ENCODE measurements at regions not wholly inside any gene's neighbourhood (a gene's known extent, or its start where the extent isn't known, plus 50 kb on each side); places are given as distances from the start of the nearest gene placed in this dataset.

GRCh38 chr5:90142541-90142940, 267.0 kb downstream of the CETN3 start:
- H3K4me3 ChIP-seq, result no peak overlapping the region
- H3K27ac ChIP-seq, result no peak overlapping the region

GRCh38 chr5:90141984-90142383, 267.6 kb downstream of the CETN3 start:
- H3K27ac ChIP-seq, result no peak overlapping the region
- H3K4me3 ChIP-seq, result no peak overlapping the region

GRCh38 chr5:90136952-90137528, 272.5 kb downstream of the CETN3 start:
- Histone ChIP-seq H3K4me3 (no peak overlapping the region), H3K27ac (no peak overlapping the region)

- no peak overlapping the region for H3K4me3 ChIP-seq
- H3K27ac ChIP-seq, result no peak overlapping the region
Measured at GRCh38 chr5:90135779-90136378, 273.7 kb downstream of the CETN3 start.

- Histone ChIP-seq H3K4me3 (no peak overlapping the region), H3K27ac (no peak overlapping the region)
Measured at GRCh38 chr5:90134892-90135291, 274.7 kb downstream of the CETN3 start.

GRCh38 chr5:90134381-90134780, 275.2 kb downstream of the CETN3 start:
- Histone ChIP-seq H3K27ac (no peak overlapping the region), H3K4me3 (no peak overlapping the region)

GRCh38 chr5:90133941-90134340, 275.6 kb downstream of the CETN3 start:
- H3K4me3 ChIP-seq, result no peak overlapping the region

GRCh38 chr5:90131383-90132133, 278.0 kb downstream of the CETN3 start:
- Histone ChIP-seq H3K4me3 (no peak overlapping the region), H3K27ac (peak overlapping the region in 1 of 21 experiments; percentile 9)

More at GRCh38 chr5:90133941-90134340, 275.6 kb downstream of the CETN3 start:
- H3K27ac ChIP-seq, result no peak overlapping the region

GRCh38 chr5:90128551-90128950, 281.0 kb downstream of the CETN3 start:
- H3K4me3 ChIP-seq, result no peak overlapping the region
- H3K27ac ChIP-seq, result no peak overlapping the region

DNA sequence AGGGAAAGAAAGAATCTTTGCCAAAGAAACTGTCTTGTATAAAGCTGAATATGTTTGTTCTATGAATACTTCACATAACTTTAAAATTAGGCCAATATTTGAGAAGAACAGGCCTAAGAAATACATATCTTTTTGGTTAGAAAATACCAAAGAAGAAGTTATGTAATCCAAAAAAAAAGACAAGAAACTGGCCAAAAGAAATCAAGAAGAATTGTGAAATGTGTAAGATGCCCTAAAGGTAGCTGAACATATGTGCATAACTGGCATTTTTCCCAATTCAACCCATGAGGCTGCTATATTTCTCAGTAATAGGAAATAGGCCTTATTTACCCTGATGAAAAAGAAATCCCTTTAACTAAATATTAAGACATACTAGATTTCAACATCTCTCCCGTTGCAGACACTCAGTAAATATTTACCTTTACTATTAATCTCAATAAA, 290.0 kb downstream of the CETN3 start:
- Histone ChIP-seq H3K4me3 (no peak overlapping the region), H3K27ac (no peak overlapping the region)

DNA sequence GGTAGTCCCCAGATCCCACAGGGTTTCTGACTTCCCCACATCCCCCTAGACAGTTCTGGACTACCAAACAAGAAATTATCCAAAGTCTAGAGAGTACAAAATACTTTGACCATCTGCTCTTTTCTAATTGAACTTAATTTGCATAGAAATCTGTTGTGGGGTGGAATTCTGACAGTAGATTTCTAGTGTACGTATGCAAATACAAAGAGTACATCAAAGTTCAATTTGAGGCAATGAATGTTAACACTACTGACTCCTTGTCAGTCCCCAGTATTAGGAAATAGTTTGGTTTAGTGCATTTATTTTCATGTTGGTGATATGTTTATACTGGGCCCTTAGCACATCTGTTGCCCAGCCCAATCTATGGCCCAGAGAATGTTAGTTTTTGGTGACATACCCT, 292.6 kb downstream of the CETN3 start:
- H3K27ac ChIP-seq, result no peak overlapping the region
- no peak overlapping the region for H3K4me3 ChIP-seq

DNA sequence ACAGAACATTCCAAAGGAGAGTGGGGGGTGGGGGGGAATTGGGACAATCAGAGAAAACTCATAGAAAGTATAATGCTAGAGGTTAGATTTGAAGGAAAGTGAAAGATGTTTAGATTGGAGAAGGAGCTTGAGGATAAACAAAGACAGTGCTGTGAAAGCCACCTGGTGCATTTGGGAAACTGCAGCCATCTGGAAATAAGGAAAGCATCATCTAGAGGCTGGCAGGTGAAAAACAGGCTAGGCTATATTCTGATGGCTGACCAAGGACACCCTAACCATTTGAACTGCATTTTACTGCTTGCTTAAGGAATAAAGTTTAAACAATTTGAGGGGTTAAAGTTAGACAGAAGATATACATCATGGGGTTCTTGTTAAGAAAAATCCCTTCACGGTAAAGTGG, 296.4 kb downstream of the CETN3 start:
- H3K27ac ChIP-seq, result no peak overlapping the region
- no peak overlapping the region for H3K4me3 ChIP-seq

DNA sequence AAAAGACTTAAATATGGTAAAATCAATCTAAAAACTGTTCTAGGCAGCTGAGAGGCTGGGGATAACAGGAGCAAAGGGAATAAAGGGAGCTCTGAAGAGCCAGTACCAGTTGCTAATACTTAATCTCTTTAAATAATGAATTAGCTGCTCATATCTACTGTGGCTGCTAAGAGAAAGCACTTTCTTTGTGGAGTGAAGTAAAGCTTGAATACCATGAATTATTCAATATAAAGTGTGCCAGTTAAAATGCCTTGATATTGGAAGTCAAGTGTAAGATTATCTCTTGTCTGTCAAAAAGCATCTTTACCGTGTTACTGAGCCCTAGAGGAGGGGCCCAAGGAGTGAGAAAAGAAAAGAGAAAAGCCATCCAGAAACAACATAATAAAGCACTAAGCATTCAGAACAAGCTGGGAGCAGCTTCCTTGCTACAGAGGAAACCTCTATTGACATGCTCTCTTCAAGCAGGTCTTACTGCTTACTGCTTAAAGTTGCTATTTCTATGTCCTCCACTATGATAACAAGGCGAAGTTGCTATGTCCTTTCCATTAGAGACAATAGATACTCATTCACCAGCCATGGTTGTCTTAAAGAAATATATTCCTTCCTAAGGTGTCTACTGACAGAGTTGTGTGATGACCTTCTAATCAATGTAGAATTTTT, 297.4 kb downstream of the CETN3 start:
- no peak overlapping the region for H3K4me3 ChIP-seq
- H3K27ac ChIP-seq, result no peak overlapping the region

- no peak overlapping the region for H3K4me3 ChIP-seq
- H3K27ac ChIP-seq, result no peak overlapping the region
Measured at GRCh38 chr5:90111364-90112032, 298.1 kb downstream of the CETN3 start.

DNA sequence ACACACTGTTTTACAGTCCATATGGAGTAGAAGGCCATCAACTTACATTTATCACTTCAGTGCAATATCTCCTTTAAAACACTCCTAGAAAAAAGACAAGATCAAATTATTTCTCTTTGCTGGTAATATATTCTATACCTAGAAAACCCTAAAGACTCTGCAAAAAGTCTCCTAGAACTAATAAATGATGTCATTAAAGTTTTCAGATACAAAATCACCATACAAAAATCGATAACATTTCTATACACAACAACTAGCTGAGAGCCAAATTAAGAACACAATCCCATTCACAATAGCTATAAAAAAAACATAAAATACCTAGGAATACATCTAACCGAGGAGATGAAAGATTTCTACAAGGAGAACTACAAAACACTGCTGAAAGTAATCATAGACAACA, 300.3 kb downstream of the CETN3 start:
- Histone ChIP-seq H3K4me3 (no peak overlapping the region), H3K27ac (no peak overlapping the region)

- H3K27ac ChIP-seq, result no peak overlapping the region
- no peak overlapping the region for H3K4me3 ChIP-seq
Measured at GRCh38 chr5:90099099-90099498, 310.5 kb downstream of the CETN3 start.

GRCh38 chr5:90097082-90097477, 312.5 kb downstream of the CETN3 start:
- H3K27ac ChIP-seq, result no peak overlapping the region

GRCh38 chr5:90096415-90097081, 313.0 kb downstream of the CETN3 start:
- Histone ChIP-seq H3K4me3 (no peak overlapping the region), H3K27ac (no peak overlapping the region)

More at GRCh38 chr5:90097082-90097477, 312.5 kb downstream of the CETN3 start:
- H3K4me3 ChIP-seq, result no peak overlapping the region

DNA sequence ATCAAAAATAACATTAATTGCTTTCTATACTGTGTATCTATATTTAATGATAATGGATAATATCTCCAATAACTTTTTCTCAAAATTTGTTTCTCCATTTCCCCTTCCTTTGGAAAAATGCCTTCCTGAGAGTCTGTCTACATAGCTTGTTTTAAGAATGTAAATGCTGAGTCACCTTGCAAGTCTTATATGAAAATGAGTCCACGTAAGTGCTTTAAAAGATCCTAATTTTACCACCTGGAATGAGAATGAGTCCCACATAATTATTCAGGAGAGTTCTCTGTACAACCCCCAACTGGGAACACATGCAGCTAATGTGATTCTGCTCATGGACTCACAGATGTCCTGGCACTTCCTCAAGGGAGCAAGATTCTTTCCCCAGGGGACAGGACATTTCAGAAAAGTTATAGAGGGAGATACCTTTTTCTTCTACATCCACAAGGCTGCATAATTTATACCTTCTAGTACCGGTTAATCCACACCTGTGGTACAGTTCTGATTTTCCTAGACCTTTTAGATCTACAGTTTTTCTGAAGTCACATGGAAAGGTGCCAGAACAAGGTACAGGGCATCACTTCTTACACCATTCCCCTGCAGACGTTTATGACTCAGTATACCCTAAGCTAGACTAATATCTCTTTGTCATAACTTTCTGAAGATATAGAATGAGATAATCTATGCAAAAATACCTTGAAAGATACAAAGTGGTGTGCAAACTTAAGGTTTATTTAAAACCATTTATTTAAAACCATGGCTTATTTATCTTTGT, 314.1 kb downstream of the CETN3 start:
- H3K4me3 ChIP-seq, result no peak overlapping the region
- no peak overlapping the region for H3K27ac ChIP-seq
